HFF-Myc (cell line): ENCODE measurements at regions not wholly inside any gene's neighbourhood (a gene's known extent, or its start where the extent isn't known, plus 50 kb on each side); places are given as distances from the start of the nearest gene placed in this dataset.

Experiments
- DNase-seq: peaks from one replicate; pipeline ENCODE4 v3.0.0-alpha.2; 2011; ENCODE audit warnings: low read depth; ENCODE audit errors: extremely low read depth
- H3K4me3 ChIP-seq: replicated peaks from 2 replicates; pipeline ENCODE4 v1.5.1; 2011; ENCODE audit warnings: low read depth, mild to moderate bottlenecking, control low read depth, low read length
- CTCF ChIP-seq: IDR thresholded peaks from 2 replicates; pipeline ENCODE4 v1.5.1; 2012; ENCODE audit warnings: mild to moderate bottlenecking, low read depth, low read length, control low read depth; ENCODE audit errors: missing control alignments

- H3K4me3 ChIP-seq, result no peak overlapping the region
- DNase-seq, result no peak
- TF ChIP-seq CTCF, result no peak
Observed at GRCh38 chr11:91194546-91194945, 971.7 kb upstream of the CHORDC1 start.

- no peak for DNase-seq
- no peak overlapping the region for H3K4me3 ChIP-seq
- TF ChIP-seq CTCF, result no peak
Observed at GRCh38 chr11:91188484-91188883, 965.6 kb upstream of the CHORDC1 start.

GRCh38 chr11:91187314-91187713 lies 964.5 kb upstream of the CHORDC1 start:
- no peak for DNase-seq
- TF ChIP-seq CTCF, result no peak
- no peak overlapping the region for H3K4me3 ChIP-seq

GRCh38 chr11:91178366-91178765 lies 955.5 kb upstream of the CHORDC1 start:
- no peak for DNase-seq
- TF ChIP-seq CTCF, result no peak
- H3K4me3 ChIP-seq, result no peak overlapping the region

- no peak for DNase-seq
- H3K4me3 ChIP-seq, result no peak overlapping the region
- no peak for TF ChIP-seq CTCF
Observed at GRCh38 chr11:91174734-91175133, 951.9 kb upstream of the CHORDC1 start.

- H3K4me3 ChIP-seq, result no peak overlapping the region
- no peak for DNase-seq
- TF ChIP-seq CTCF, result no peak
Observed at GRCh38 chr11:91174193-91174592, 951.3 kb upstream of the CHORDC1 start.

GRCh38 chr11:91173701-91174100 lies 950.9 kb upstream of the CHORDC1 start:
- DNase-seq, result no peak
- no peak overlapping the region for H3K4me3 ChIP-seq
- TF ChIP-seq CTCF, result no peak
